Mesenteric fat pad (tissue), 1 donor: ENCODE measurements at regions not wholly inside any gene's neighbourhood (a gene's known extent, or its start where the extent isn't known, plus 50 kb on each side); places are given as distances from the start of the nearest gene placed in this dataset.

Experiments used
- DNase-seq: peaks from one replicate; pipeline ENCODE4 v3.0.0-alpha.2; 2020; ENCODE audit warnings: low spot score
- donor health status: DM: yes; HTN: yes; CAD: no.

DNA sequence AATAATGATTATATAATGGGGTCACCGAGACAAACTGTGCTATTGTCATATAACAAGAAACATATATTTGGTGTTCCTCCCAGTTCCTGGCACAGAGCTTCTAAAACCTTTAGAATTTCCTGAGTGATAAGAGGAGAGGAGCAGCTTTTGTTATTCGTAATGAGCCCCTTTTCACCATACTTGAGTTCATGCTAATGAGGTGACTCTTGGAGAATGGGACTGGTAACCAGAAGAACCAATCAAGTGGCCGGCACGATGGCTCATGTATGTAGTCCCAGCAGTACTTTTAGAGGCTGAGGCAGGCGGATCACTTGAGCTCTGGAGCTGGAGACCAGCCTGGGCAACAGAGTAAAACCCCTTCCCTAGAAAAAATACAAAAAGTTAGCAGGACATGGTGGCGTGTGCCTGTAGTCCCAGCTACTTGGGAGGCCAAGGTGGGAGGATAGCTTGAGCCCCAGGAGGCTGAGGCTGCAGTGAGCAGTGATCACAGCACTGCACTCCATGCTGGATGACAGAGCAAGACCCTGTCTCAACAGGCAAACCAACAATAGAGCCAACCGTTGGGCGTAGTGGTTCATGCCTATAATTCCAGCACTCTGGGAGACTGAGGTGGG is 62.7 kb upstream of the FTH1 start:
- DNase-seq: peak; percentile 80

GRCh38 chr11:62026739-62027370 is 59.4 kb upstream of the FTH1 start:
- DNase-seq: no peak

DNA sequence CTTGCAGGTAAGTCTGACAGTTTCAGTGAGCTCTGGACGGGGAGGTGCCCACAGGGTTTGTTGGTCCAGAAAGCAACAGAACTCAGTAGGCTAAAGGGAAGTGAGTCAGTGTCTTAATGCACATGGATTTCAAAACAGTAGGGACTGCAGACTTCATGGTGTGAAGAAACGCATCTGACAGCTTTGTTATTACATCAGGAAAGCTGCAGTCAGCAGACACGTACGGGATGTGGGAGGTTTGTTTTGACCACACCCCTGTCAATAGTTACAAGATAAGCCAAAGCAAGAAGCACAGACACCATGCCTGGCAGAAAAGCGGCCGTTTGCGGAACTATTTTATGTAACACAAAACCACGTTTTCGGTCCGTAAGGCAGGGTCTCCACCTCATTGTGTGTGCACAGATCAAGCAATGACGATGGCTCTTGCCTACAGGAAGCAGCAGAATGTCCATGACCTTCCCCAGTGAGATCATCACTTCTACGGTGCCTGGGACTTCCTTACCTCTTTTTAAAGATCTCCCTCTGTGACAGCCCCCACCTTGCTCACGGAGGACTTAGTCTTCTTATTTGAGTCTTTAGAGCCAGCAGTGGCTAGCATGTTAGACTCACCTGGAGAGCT is 58.2 kb upstream of the FTH1 start:
- DNase-seq: no peak

DNA sequence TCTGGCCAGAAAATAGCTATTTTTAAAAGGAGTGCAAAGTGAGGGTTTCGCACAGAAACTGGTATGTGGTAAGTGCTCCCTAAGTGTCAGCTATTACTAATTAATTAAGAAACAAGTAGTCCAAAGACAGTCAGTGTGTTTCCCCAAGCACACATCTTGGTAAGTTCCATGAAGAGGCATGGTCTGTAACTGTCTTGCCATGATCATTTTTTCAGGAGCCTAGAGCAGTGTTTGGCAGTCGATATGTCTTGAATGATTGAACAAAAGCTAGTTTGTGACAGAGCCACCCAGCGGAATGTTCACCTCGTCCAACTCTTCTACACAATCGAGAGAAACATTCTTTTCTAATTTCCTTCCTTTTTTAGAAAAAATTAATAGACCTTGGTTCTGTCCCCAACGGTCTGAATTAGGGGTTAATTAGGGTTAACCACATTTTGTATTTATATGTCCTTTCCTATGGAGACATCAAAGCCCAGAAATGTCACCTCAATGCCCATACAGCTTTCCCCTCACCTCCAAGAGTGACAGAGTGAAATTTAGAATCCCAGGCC is 57.6 kb upstream of the FTH1 start:
- no peak for DNase-seq

GRCh38 chr11:62022211-62022610 is 54.8 kb upstream of the FTH1 start:
- no peak for DNase-seq

DNA sequence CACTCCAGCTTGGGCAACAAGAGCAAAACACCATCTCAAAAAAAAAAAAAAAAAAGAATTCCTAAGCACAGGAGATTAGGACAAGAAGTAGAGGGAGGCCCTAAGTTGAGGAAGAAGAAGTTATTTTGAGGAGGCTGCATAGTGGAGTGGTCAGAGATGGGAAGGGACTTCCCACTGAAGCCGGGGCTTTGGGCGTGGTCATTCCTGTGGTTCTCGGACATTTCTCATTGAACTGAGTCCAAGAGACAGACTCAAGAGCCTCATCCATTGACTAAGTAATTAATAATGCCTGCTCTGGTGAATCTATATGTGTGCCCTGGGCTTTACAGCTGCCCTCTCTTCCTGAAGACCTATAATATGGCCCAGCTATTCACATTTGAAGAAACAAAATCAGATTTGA is 53.2 kb upstream of the FTH1 start:
- DNase-seq: no peak

DNA sequence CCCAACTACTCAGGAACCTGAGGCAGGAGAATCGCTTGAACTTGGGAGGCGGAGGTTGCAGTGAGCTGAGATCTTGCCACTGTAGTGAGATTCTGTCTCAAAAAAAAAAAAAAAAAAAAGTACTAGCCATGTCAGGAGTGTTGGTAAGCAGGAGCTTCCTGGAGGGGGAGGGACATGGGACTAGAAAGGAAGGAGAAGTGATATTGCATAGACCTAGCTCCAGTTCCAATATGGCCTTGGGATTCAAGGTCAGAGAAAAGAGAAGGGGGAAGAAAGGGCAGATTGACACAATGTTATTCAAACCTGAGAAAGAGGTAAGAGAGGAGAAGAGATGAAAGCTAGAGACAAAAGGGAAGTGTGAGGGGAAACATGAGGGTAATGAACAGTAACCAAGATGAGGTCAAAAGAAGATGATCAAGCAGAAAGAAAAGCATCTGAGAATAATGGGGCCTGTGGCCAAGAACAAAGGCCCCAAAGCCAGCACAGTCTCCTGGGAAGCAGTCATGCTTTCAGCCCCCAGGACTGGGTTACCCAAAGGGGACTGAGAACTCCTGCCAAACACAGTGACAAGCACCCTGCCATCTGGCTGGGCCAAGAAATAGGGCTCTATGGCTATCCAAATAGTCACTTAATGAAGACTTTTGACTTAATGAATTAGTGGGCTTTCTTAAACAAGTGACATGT is 51.7 kb upstream of the FTH1 start:
- DNase-seq: no peak

- DNase-seq: no peak
These were observed 50.6 kb upstream of the FTH1 start for GRCh38 chr11:62017878-62018655.
